Kidney tubule cell (primary cell): ENCODE measurements at regions not wholly inside any gene's neighbourhood (a gene's known extent, or its start where the extent isn't known, plus 50 kb on each side); places are given as distances from the start of the nearest gene placed in this dataset.
"Not testable (repeated sequence)": the region's sequence is repeated elsewhere in the genome, so short reads cannot be mapped to it uniquely, and the experiment has no call there.

Source experiments
- DNase-seq: peaks from one replicate; pipeline ENCODE4 v3.0.0-alpha.2; 2018; ENCODE audit warnings: low spot score

DNA sequence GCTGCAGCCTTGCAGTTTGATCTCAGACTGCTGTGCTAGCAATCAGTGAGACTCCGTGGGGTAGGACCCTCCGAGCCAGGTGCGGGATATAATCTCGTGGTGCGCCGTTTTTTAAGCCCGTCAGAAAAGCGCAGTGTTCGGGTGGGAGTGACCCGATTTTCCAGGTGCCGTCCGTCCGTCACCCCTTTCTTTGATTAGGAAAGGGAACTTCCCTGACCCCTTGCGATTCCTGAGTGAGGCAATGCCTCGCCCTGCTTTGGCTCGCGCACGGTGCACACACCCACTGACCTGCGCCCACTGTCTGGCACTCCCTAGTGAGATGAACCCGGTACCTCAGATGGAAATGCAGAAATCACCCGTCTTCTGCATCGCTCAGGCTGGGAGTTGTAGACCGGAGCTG, 203.2 kb downstream of the SNCAIP start:
- not testable (repeated sequence) for DNase-seq

DNA sequence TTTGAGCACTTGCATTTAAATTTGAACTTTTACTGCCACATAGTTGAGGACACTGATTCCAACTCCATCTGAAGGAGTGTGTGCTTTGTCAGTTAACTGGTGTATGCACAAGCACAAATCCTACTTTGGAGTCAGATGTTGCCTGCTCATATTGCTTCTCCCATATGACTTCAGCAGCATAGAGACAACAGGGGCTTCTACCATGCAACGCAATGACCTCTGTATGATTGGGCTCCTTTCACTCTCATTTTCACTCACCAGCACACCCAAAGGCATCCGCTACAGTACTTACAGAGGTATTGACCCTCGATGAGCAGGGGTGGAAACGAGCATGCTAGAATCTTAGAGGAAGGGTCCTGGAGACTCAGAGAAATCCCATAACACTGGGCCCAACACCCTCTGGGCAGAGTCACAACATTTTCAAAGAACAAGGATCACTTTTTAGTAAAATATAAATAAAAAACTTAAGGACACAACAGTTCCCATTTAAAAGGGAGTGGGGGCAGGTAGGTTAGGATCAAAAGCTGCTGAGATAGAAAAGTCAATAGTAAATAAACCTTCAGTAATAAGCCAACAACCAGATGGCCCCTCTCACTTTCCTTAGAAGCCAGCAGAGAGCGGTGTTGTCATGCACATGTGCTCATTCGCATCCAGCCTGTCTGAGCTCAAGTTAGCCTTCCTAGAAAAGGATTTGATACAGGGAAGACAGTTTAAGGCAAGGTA, 203.8 kb downstream of the SNCAIP start:
- DNase-seq, result peak; percentile 74

DNA sequence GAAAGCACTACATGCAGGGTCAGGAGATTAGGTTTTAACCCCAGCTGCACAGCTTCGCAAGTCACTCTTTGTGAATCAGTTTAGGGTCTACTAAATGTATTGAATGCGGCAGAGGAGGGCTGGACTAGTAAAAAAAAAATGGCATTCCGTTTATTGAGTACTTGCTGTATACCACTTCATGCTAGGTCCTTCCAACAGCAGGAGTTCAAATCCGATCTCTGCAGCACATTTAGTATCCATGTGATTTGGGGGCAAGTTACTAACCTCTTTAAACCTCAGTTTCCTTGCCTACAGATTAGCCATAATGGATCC, 204.4 kb downstream of the SNCAIP start:
- DNase-seq, result no peak

DNA sequence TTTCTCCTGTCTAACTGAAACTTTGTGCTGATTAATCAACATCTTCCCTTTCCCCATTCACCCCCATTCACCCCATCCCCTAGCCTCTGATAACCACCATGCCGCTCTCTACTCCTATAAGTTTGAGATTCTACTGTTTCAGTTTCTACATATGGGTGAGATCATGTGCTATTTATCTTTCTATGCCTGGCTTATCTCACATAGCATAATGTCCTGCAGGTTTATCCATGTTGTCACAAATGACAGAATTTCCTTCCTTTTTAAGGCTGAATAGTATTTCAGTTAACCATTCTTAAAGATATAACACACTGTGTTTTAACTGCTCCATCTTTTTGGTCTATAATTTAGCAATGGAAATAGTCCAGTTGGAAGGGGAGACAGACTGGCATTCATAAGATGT, 205.1 kb downstream of the SNCAIP start:
- DNase-seq, result no peak

DNA sequence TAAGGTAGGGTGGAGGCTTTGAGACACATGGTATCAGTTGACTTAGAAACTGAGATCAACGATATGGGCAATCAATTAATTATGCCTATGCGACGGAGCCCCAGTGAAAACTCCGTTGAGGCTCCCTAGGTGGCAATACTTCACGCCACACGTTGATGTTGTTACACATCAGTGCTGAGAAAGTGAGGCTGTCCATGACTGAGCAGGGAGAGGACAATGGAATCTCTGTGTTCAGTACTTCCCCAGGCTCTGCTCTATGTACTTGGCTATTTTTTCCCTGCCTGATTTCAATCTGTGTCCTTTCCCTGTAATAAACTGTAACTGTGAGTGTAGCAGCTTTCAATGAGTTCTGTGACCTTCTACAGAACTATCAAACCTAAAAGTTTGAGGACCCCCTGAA, 211.7 kb downstream of the SNCAIP start:
- DNase-seq, result peak; percentile 11

DNA sequence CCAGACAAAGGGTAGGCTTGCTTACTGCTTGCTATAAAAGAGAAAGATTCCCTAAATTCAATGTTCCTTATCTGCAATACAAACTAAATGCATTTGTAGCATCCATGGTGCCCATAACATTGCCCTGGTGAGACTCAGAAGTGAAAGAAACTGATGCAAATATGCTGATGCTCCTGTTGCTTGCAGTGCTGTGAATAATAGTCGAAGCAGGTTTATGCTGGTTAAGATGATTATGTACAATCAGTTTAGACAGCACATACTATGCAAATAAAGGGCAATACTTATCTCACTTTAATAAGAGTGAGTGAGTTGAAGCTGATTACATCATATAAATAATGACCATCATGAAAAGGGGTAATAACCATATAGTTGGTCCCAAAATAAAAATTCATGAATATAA, 215.5 kb downstream of the SNCAIP start:
- DNase-seq, result no peak

DNA sequence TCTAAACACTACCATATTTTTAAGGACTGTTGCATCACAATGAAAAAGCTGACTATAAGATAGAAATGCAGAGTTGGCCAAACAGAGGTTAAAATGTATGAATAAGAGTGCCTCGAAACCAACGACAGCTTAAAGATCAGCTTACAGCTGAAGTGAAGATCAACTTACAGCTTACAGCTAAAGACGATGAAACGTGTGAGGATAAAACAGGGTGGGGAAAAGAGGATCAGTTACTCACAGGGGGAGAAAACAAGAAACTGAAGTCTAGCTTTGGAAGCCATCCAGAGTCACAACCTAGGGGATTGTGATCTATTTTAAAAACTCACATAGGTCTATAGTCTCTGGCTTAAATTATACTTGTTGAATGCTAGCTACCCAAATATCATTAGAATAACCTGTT, 220.0 kb downstream of the SNCAIP start:
- DNase-seq, result no peak

DNA sequence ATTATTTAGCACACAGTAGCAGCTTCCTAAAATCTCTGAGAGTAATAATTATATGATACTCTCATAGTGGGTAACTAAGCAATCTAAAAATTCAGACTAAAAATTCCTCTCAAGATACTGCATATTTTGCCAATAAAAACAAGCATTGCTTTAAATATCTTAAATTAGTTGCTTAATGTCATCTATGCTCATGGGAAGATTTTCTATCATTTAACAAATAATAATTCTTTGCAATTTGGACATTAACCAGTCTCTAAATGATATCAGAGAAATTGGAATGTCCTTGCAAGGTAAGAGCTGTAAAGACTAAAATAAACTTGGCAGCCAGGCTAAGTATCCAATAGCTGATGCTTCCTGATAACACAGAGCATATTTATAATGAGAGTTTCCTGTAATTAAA, 221.8 kb downstream of the SNCAIP start:
- DNase-seq, result no peak

DNA sequence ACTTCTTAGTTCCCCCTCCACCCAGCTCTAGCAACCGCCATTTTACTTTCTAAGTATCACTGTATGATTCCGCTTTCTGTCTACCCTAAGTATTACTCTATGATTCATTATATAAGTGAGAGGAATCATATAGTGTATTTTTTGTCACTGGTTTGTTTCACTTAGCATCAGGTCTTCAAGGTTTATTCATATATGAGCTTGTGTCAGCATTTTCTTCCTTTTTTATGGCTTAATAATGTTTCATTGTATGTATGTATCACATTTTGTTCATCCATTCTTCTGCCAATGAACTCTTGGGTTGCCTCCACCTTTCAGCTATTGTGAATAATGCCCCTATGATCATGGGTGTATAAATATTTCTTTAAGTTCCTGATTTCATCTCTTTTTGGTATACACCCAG, 222.8 kb downstream of the SNCAIP start:
- no peak for DNase-seq

DNA sequence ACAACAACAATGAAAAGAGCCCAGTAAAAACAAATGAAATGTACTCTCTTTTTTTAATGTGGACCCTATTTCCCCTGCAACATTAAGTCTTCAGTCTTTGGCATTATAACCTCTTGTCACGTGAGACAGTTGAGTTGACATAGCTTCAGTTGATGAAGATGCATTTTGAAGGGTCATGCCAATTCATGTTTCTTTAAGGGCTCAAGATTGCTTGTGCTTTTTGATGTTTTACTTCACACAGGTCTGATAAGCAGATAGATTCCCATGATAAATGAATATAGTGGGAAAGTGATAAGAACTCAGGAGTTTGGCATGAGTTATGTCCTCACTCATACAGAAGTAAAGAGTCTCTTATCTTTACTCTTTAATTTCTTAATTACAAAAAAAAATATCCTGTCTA, 229.4 kb downstream of the SNCAIP start:
- DNase-seq, result no peak

DNA sequence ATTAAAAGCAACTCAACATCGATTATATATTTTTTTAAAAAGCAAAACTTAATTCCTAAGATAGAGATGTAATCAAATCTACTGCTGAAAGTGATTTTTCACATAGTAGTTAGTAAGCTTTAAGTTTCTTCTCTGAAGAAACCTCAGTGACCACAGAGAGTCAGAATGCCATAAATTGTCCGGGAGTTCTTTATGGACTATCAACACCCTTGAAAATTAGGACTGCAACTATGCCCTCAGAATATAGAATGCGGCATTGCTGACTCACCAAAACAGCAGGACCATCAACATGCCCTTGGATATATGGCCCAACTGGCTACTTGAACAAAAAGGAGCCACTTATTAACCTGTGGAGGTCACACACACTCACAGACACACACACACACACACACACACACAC, 228.9 kb upstream of the SNX2 start:
- no peak for DNase-seq

DNA sequence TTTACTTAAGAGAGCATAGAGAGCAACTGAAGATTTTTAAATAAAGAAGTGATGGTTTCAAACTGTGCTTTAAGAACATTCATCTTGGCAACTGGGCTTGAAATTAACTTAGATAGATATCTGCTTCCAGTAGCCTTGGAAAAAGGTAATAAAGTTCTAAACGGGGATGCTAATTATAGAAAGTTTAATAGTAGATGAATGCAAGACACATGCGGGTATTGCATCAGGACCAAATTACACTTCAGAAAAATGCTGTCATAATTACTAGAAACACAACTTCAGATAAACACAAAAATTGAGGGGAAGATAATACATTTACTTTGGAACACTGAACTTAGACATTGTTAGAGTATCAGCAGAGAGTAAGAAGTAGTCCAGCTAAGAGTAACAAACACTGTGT, 227.7 kb upstream of the SNX2 start:
- no peak for DNase-seq

DNA sequence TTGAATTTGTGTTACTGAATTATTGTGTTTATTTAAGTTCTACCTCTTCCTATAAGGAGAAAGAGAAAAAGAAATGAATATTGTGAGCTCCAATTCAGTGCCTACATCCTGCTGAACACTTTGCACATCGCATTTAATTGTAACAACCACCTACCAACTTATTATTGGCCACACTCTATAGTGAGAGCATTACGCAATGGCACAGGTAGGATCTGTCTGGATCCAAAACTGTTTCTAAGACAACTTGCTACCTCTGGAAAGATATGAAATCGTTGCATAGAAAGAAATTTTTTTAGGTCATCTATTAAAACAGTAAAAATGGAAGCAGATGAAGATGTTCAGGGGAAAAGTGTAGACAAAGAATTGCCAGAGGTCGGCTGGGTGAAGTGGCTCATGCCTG, 227.2 kb upstream of the SNX2 start:
- no peak for DNase-seq

DNA sequence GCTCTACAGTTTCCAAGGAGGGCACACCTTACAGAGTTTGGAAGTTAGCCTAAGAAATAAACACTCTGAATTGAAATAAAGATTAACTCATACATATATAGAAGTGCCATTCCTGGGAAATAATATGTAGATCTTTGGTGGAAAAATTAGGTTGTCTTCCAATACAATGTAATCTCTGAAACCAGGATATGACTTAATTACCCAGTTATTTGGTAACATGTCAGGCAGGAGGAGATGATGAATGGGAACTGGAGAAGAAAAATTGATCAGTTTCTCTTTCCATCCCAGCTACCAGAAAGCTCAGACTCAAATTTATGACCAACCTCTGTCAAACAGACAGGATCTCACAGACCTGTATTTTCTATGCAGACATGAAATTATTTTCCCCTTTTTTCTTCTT, 215.2 kb upstream of the SNX2 start:
- peak; percentile 45 for DNase-seq

DNA sequence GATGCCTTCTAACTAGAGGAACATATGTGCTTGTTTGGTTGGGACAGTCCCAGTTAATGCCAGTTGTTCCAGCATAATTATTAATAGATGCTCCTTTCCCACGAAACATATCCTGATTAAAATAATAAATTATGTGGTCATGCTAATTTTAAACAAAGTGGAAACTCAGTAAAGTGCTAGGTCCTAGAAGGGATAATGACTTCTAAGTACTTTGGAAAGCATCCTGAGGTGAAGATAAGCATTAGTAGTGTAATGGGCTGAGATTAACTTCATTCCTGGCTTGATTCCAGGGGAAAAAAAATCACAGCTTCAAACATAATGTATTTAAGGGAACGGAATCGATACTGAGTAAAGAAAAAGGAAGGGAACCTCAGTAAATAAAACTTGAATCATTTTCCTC, 213.7 kb upstream of the SNX2 start:
- no peak for DNase-seq

DNA sequence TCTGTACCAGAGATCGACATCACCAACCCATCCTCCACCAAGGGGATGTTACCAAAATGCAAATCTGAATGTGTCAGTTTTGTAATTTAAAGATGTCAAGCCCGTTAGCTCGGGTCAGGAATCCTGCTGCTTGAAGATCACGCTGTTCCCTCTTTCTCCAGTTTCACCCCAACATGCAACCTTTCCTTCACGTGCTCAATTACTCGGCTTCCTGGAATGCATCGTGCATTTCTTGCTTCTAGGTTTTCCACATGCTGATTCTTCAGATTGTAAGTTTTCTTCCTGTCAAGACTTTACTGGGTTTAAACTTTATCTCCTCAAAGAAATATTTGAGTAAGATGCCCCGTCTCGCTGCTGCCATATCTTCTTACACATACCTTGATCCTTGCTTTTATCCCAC, 209.5 kb upstream of the SNX2 start:
- no peak for DNase-seq

DNA sequence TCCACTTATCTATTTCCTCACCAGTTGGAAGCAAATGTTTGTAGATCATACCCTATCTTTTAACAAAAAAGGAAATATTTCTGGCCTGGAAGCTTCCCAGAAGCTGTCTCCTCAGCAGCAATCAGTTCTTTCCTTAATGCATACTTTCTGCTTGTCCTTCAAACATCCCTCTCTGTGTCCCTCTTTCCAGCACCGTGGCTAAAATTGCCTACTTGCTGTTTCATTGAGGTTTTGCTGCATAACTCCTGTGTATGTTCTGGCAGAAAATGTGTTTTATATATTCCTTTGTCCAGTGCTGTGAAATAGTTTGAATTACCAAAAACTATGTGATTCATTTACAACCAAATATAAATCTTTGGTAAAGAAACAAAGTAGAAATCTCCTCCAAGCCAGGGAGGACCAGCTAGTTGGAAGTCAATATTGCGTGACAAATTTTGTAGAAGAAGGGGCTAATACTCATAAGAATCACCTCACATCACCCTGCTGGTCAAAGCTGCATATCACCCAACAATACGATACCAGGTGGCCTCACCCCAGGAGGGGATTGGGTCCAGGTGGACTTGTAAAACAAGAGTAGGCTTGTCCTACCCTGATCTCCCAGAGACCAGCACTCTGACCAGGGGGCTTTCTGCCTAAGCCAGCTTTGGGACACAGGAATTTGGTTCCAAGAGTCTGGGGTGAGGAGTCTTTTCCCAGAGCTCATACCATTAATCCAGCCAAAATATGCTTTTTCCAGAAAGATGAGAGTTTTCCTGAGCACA, 198.4 kb upstream of the SNX2 start:
- no peak for DNase-seq

DNA sequence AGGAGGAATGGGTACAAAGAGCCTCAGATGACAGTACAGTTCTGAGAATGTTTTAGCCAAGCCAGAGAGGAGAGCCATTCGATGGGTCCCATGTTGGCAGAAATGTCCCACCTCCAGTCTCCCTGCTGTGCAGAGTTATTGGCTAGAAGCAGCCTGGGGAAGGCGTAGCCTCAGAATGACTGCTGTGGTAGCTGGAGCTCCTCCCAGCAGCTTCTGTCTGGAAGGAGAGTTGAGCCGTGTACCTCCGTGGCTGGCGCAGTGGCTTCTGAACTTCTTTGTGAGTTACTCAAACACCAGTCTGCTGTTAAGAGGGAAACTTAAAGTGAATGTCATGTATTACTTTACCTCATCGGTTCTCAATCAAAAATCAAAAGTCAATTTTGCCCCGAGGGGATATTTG, 193.3 kb upstream of the SNX2 start:
- DNase-seq, result no peak

DNA sequence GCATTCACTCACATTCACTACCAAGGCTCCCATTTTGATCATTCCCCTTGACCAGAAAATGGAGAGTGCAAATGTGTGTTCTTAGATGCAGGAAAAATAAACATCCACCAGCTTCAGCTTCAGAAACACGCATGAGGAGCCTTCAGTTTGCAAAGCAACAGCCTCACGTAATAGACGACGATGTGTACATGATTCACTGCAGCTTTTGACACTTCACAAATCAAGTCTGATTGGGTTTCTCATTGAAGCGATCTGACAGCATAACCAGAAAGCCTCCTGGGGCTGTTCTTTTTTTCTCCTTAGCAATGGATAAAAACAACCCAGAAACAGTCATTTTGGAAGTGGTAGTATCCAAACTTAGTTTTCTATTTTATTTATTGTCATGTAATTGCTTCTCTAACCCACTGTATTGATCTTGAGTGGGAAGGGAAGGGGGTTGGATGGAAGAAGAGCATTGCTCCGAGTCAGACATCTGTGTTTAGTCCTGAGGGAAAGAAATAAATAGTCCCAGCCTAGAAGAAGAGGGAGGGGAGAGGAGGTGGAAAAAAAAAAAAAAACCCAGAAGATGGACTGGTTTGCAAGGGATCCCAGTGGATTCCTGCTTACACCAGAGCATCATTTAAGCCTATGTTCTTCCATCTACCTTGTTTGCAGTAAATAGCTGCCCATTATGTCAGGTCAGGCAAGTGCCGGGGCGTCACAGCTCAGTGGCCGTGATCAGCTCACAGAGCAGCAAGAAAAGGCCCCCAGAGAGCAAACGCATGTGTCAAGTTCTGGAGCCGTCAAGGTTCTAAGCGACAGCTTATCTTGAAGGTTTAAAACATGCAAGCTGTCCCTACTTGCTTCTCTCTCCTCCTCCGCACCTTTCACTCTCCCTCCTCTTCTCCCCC, 190.2 kb upstream of the SNX2 start:
- DNase-seq, result no peak

DNA sequence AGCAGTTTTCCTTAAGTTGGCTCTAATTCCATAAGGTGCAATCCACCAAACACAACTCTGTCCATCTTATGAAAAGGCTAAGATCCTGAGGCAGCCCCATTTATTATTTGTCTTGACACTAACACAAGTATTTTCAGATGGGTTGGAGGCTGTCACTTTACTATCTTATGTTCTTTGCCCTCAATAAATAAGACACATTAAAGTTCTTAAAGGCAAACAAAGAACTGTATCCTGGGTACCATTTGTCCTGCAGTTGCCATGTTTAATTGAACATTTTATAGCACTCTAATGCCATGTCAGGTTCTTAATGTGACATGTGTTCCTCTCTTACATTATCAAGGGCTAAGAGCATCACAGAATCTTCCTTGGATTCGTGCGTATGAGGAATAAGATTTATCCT, 189.5 kb upstream of the SNX2 start:
- DNase-seq, result no peak

DNA sequence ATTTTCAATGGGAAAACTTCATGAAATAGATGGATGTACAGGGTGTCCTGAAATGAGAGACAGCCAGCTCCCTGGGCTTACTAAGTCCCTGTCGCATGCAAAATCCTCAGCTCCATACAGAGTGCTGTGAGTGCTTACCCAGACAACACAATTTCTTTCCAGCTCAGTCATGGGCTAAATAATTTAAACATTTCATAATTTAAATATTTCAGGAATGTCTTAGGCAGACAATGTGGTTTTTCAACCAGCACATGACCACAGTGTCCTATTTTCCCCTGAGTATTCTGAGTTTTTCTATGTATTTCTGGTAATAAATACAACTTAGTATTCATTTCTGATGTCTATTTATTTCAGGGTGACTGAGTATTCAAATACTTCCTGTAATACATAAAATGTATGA, 188.5 kb upstream of the SNX2 start:
- no peak for DNase-seq

DNA sequence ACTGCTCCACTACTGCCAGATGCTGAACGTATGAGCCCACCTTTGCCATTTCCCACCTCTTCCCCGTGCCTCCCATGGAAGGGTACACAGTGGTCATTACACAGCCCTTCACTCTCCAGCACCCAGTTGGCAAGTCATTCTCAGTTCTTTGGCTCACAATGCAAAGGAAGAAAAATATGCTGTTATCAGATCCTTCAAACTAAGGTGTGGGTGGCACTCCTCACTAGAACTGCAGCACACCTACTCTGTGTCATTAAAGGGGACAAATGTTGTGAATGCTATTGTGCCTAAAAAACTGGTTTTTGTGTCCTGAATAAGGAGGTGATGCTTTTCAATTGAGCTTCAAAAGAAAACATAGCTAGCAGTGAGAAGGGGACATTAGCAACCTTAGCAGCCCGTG, 183.1 kb upstream of the SNX2 start:
- DNase-seq, result no peak

DNA sequence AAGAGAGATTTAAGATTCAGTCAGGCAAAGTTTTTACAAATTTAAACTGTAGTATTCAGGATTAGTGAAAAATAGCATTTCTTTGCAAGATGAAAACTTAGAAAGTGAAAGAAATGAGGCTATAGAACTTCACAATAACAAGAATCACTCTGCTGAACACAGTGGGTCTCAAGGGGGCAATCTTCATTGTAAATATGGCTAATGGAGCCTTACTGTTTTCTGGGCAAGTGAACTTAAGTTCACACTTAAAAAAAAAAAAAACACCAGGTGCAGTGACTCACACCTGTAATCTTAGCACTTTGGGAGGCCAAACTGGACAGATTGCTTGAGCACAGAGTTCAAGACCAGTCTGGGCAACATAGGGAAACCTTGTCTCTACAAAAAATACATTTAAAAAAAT, 175.9 kb upstream of the SNX2 start:
- DNase-seq, result no peak
